Peyer's patch (tissue), 4 donors: ENCODE measurements at regions not wholly inside any gene's neighbourhood (a gene's known extent, or its start where the extent isn't known, plus 50 kb on each side); places are given as distances from the start of the nearest gene placed in this dataset.

Experiments
- DNase-seq, 3 donors: peaks; one replicate each; pipeline ENCODE4 v3.0.0-alpha.2; 2017 to 2019
- H3K27ac ChIP-seq, 4 donors: fragments of 200-600 bp; sonication (generic); one replicate each; pipeline ENCODE4 v1.5.1; 2016 to 2019
- H3K27me3 ChIP-seq, 2 donors: fragments of 200-600 bp; sonication (generic); one replicate each; pipeline ENCODE4 v1.5.1; 2019
- H3K36me3 ChIP-seq, 3 donors: fragments of 200-600 bp; sonication (generic); one replicate each; pipeline ENCODE4 v1.5.1; 2016 to 2019
- H3K4me1 ChIP-seq, 4 donors: fragments of 200-600 bp; sonication (generic); one replicate each; pipeline ENCODE4 v1.5.1; 2016 to 2019
- H3K4me3 ChIP-seq, 4 donors: fragments of 200-600 bp; sonication (generic); 1 replicate in 3 of 4; 2 replicates in 1 of 4; pipeline ENCODE4 v1.5.1; 2016 to 2019; ENCODE audit warnings: mild to moderate bottlenecking in 1 of 4
- H3K9me3 ChIP-seq, 4 donors: fragments of 200-600 bp; sonication (generic); one replicate each; pipeline ENCODE4 v1.5.1; 2016 to 2019; ENCODE audit warnings: mild to moderate bottlenecking in 1 of 4
- POLR2A ChIP-seq, 2 donors: fragments of 450-650 bp; IDR thresholded peaks; one replicate each; pipeline ENCODE4 v1.5.1; 2017; ENCODE audit warnings: antibody characterized with exemption in 2 of 2, mild to moderate bottlenecking in 2 of 2, moderate library complexity in 2 of 2
- TF ChIP-seq, protein P1 (sequence below), 6 experiments: fragments of 450-650 bp in 4 of 6; fragments of 200-600 bp in 2 of 6; sonication (generic) in 1 of 6; IDR thresholded peaks; one replicate each; pipeline ENCODE4 v1.5.1; 2017 to 2019; ENCODE audit warnings: antibody characterized with exemption in 6 of 6, mild to moderate bottlenecking in 3 of 6, moderate library complexity in 1 of 6

GRCh38 chr5:110356677-110357076 lies 369.8 kb downstream of the TMEM232 start:
- Histone ChIP-seq H3K9me3 (no peaks in the 10 kb centered on the region), H3K27ac (no peak overlapping the region), H3K36me3 (no peaks in the 10 kb centered on the region), H3K27me3 (no peaks in the 10 kb centered on the region), H3K4me1 (no peaks in the 10 kb centered on the region), H3K4me3 (no peak overlapping the region)
- no peak for TF ChIP-seq POLR2A (IDR thresholded peaks at IDR 0.05)
- DNase-seq = no peak

GRCh38 chr5:110359221-110359620 lies 367.2 kb downstream of the TMEM232 start:
- TF ChIP-seq, protein P1, sequence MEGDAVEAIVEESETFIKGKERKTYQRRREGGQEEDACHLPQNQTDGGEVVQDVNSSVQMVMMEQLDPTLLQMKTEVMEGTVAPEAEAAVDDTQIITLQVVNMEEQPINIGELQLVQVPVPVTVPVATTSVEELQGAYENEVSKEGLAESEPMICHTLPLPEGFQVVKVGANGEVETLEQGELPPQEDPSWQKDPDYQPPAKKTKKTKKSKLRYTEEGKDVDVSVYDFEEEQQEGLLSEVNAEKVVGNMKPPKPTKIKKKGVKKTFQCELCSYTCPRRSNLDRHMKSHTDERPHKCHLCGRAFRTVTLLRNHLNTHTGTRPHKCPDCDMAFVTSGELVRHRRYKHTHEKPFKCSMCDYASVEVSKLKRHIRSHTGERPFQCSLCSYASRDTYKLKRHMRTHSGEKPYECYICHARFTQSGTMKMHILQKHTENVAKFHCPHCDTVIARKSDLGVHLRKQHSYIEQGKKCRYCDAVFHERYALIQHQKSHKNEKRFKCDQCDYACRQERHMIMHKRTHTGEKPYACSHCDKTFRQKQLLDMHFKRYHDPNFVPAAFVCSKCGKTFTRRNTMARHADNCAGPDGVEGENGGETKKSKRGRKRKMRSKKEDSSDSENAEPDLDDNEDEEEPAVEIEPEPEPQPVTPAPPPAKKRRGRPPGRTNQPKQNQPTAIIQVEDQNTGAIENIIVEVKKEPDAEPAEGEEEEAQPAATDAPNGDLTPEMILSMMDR (IDR thresholded peaks at IDR 0.05) = no peak
- TF ChIP-seq POLR2A (IDR thresholded peaks at IDR 0.05) = no peak

GRCh38 chr5:110361471-110361870 lies 365.0 kb downstream of the TMEM232 start:
- Histone ChIP-seq H3K36me3 (no peaks in the 10 kb centered on the region), H3K4me3 (no peak overlapping the region), H3K9me3 (no peaks in the 10 kb centered on the region), H3K27me3 (no peaks in the 10 kb centered on the region), H3K27ac (no peak overlapping the region), H3K4me1 (no peaks in the 10 kb centered on the region)
- DNase-seq = no peak
- TF ChIP-seq POLR2A (IDR thresholded peaks at IDR 0.05) = no peak
- TF ChIP-seq, protein P1 (IDR thresholded peaks at IDR 0.05) = no peak

More at GRCh38 chr5:110359221-110359620, 367.2 kb downstream of the TMEM232 start:
- no peaks in the 10 kb centered on the region for H3K9me3 ChIP-seq
- no peak overlapping the region for H3K4me3 ChIP-seq
- no peaks in the 10 kb centered on the region for H3K4me1 ChIP-seq
- H3K27me3 ChIP-seq = no peaks in the 10 kb centered on the region
- DNase-seq = no peak
- H3K27ac ChIP-seq = no peak overlapping the region
- H3K36me3 ChIP-seq = no peaks in the 10 kb centered on the region

DNA sequence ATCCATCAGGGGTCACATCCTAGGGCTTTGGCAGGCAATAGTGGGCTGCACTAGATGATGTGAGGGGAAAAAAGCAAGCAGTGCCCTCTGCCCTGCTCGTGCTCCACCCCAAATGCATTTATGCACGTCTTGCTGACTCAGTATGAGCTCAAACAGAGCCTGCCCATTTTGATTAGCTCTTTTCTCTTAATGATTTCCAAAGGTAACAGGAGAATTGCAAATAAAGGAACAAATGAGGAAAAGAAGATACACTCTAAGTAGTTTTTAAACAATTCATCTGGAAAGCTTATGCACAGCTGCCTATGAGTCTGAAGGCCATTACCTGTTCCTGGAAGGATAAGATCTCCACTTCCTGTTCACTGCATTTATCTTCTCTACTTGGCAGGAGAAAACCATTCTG lies 364.2 kb downstream of the TMEM232 start:
- Histone ChIP-seq H3K27ac (no peak overlapping the region), H3K4me1 (no peaks in the 10 kb centered on the region), H3K27me3 (no peaks in the 10 kb centered on the region), H3K4me3 (no peak overlapping the region), H3K36me3 (no peaks in the 10 kb centered on the region), H3K9me3 (no peaks in the 10 kb centered on the region)
- TF ChIP-seq POLR2A (IDR thresholded peaks at IDR 0.05) = no peak
- TF ChIP-seq, protein P1 (IDR thresholded peaks at IDR 0.05) = no peak
- no peak for DNase-seq

- no peak overlapping the region for H3K27ac ChIP-seq
- no peaks in the 10 kb centered on the region for H3K36me3 ChIP-seq
- no peak overlapping the region for H3K4me3 ChIP-seq
- H3K4me1 ChIP-seq = no peaks in the 10 kb centered on the region
- no peak for TF ChIP-seq POLR2A (IDR thresholded peaks at IDR 0.05)
- TF ChIP-seq, protein P1 (IDR thresholded peaks at IDR 0.05) = no peak
- DNase-seq = no peak
- H3K9me3 ChIP-seq = no peaks in the 10 kb centered on the region
- H3K27me3 ChIP-seq = no peaks in the 10 kb centered on the region
Measured at GRCh38 chr5:110366716-110367115, 359.8 kb downstream of the TMEM232 start.
